ENCODE measurements at regions not wholly inside any gene's neighbourhood (a gene's known extent, or its start where the extent isn't known, plus 50 kb on each side); places are given as distances from the start of the nearest gene placed in this dataset.

DNA sequence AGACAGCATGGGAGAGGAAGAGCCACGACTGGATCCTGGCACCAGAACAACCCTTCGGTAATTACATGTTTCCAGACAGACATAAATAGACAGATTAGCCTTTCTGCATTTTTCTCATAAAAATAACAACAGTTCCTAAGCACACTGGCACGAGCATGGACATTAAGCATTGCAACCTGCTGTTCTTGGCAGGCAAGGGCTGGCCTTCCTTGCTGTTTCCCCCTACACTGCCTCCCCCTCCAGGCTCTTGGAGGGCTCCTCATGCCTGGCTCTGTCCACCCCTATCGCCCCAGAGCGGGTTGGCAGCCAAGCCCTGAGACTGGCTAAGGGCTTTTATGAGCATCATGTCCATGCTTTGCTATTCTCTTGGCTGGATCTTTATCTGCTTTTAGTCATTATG lies 89.6 kb downstream of the TTC32 start:
- Histone ChIP-seq H3K9me3 (ENCODE audit: control insufficient read depth, low read length) (no peaks in the 10 kb centered on the region), H3K27ac (ENCODE audit: low read depth, low read length) (no peak overlapping the region), H3K4me3 (ENCODE audit: low read length) (no peak overlapping the region), H3K4me1 (ENCODE audit: control insufficient read depth, insufficient read depth, low read length) (no peaks in the 10 kb centered on the region), H3K27me3 (ENCODE audit: control insufficient read depth, insufficient read depth, low read length, poor library complexity, severe bottlenecking) (peaks cover 5% of the 10 kb centered on the region), H3K9ac (ENCODE audit: extremely low read depth, low read length, poor library complexity, severe bottlenecking) (no peak overlapping the region), H3K36me3 (ENCODE audit: control insufficient read depth, insufficient read depth, low read length) (no peaks in the 10 kb centered on the region)
- Mint-ChIP-seq H3K4me3 (no peak overlapping the region), H3K36me3 (ENCODE audit: low read depth) (no peaks in the 10 kb centered on the region), H3K27ac (no peak overlapping the region), H3K9me3 (no peaks in the 10 kb centered on the region), H3K4me1 (peaks cover 7% of the 10 kb centered on the region), H3K27me3 (ENCODE audit: insufficient read depth) (no peaks in the 10 kb centered on the region)
- no peak for DNase-seq
- TF ChIP-seq, protein P1, sequence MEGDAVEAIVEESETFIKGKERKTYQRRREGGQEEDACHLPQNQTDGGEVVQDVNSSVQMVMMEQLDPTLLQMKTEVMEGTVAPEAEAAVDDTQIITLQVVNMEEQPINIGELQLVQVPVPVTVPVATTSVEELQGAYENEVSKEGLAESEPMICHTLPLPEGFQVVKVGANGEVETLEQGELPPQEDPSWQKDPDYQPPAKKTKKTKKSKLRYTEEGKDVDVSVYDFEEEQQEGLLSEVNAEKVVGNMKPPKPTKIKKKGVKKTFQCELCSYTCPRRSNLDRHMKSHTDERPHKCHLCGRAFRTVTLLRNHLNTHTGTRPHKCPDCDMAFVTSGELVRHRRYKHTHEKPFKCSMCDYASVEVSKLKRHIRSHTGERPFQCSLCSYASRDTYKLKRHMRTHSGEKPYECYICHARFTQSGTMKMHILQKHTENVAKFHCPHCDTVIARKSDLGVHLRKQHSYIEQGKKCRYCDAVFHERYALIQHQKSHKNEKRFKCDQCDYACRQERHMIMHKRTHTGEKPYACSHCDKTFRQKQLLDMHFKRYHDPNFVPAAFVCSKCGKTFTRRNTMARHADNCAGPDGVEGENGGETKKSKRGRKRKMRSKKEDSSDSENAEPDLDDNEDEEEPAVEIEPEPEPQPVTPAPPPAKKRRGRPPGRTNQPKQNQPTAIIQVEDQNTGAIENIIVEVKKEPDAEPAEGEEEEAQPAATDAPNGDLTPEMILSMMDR (conservative IDR thresholded peaks at IDR 0.05): no peak
- WGBS, 2 experiments (ENCODE audit: insufficient coverage in 1 of 2, insufficient read length in 1 of 2): 82 to 100% methylated on average over 3 to 5 of the region's 5 CpGs

DNA sequence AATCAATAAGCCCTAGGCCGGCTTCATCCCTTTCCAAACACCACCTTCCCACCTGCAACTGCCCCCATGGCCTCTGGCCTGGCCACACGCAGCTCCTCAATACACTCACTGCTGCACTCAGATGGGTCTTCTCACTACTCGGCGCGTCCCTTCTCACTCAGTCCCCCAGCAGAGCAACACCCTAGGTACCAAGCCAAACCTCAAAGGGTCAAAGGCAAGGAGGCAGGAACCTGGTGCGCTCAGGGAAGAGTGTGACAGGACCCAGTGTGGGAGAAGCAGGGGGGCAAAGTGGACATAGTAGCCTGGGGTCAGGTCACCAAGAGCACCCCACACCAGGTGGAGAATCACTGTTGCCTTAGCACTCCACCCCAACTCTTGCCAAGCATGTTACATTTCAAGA lies 90.6 kb downstream of the TTC32 start:
- peaks cover 7% of the 10 kb centered on the region for H3K4me1 Mint-ChIP-seq
- H3K36me3 ChIP-seq (ENCODE audit: control insufficient read depth, insufficient read depth, low read length): no peaks in the 10 kb centered on the region
- 93 to 100% methylated on average over 1 to 6 of the region's 6 CpGs for WGBS, 2 experiments (ENCODE audit: insufficient coverage in 1 of 2, insufficient read length in 1 of 2)
- no peaks in the 10 kb centered on the region for H3K4me1 ChIP-seq (ENCODE audit: control insufficient read depth, insufficient read depth, low read length)
- H3K27ac ChIP-seq (ENCODE audit: low read depth, low read length): no peak overlapping the region
- no peak for DNase-seq
- H3K4me3 ChIP-seq (ENCODE audit: low read length): no peak overlapping the region
- H3K27me3 Mint-ChIP-seq (ENCODE audit: insufficient read depth): peaks cover under 1% of the 10 kb centered on the region
- TF ChIP-seq, protein P1 (conservative IDR thresholded peaks at IDR 0.05): no peak
- H3K4me3 Mint-ChIP-seq: no peak overlapping the region
- no peak overlapping the region for H3K9ac ChIP-seq (ENCODE audit: extremely low read depth, low read length, poor library complexity, severe bottlenecking)
- no peak overlapping the region for H3K27ac Mint-ChIP-seq
- no peaks in the 10 kb centered on the region for H3K9me3 Mint-ChIP-seq
- H3K36me3 Mint-ChIP-seq (ENCODE audit: low read depth): no peaks in the 10 kb centered on the region
- H3K9me3 ChIP-seq (ENCODE audit: control insufficient read depth, low read length): no peaks in the 10 kb centered on the region
- peaks cover 5% of the 10 kb centered on the region for H3K27me3 ChIP-seq (ENCODE audit: control insufficient read depth, insufficient read depth, low read length, poor library complexity, severe bottlenecking)

DNA sequence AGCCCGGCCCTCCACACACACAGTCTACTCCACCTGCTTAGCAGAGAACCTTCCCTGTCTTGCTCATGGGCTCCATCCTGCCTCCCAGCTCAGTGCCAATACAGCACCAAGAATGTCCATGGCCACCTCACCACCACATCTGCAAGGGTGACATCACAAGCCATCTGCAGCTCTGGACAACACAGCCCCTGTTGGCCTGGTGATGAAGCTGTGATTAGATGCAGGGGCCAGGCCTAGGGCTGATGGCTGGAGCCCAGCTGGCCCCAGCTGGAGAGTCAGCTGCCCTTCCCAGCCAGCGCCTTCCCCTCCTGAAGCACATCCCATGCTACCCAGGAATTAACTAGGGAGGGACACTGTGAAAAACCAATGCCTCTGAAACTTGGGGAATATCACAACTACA lies 91.1 kb downstream of the TTC32 start:
- no peak for DNase-seq
- Mint-ChIP-seq H3K4me3 (no peak overlapping the region), H3K9me3 (no peaks in the 10 kb centered on the region), H3K4me1 (peaks cover 7% of the 10 kb centered on the region), H3K36me3 (ENCODE audit: low read depth) (no peaks in the 10 kb centered on the region), H3K27ac (no peak overlapping the region), H3K27me3 (ENCODE audit: insufficient read depth) (peaks cover 2% of the 10 kb centered on the region)
- no peak overlapping the region for H3K4me3 ChIP-seq (ENCODE audit: low read length)
- no peak overlapping the region for H3K9ac ChIP-seq (ENCODE audit: extremely low read depth, low read length, poor library complexity, severe bottlenecking)
- 93 to 100% methylated on average over 1 to 2 of the region's 2 CpGs for WGBS, 2 experiments (ENCODE audit: insufficient coverage in 1 of 2, insufficient read length in 1 of 2)
- no peak overlapping the region for H3K27ac ChIP-seq (ENCODE audit: low read depth, low read length)
- TF ChIP-seq, protein P1 (conservative IDR thresholded peaks at IDR 0.05): no peak
- no peaks in the 10 kb centered on the region for H3K4me1 ChIP-seq (ENCODE audit: control insufficient read depth, insufficient read depth, low read length)
- H3K27me3 ChIP-seq (ENCODE audit: control insufficient read depth, insufficient read depth, low read length, poor library complexity, severe bottlenecking): peaks cover 5% of the 10 kb centered on the region
- no peaks in the 10 kb centered on the region for H3K36me3 ChIP-seq (ENCODE audit: control insufficient read depth, insufficient read depth, low read length)
- no peaks in the 10 kb centered on the region for H3K9me3 ChIP-seq (ENCODE audit: control insufficient read depth, low read length)
